Stomach smooth muscle (tissue), 2 donors: ENCODE measurements at regions not wholly inside any gene's neighbourhood (a gene's known extent, or its start where the extent isn't known, plus 50 kb on each side); places are given as distances from the start of the nearest gene placed in this dataset.

Experiments used
- H3K27ac ChIP-seq: one replicate; pipeline ENCODE4 v1.7.0; 2013; ENCODE audit warnings: mild to moderate bottlenecking, low read length, inconsistent platforms
- H3K27me3 ChIP-seq, 2 donors: one replicate each; pipeline ENCODE4 v1.7.0; 2013; ENCODE audit warnings: low read length in 2 of 2; ENCODE audit not compliant: insufficient read depth in 2 of 2, control insufficient read depth in 1 of 2
- H3K36me3 ChIP-seq, 2 donors: one replicate each; pipeline ENCODE4 v1.7.0; 2013; ENCODE audit warnings: low read length in 2 of 2; ENCODE audit not compliant: control insufficient read depth in 2 of 2, insufficient read depth in 2 of 2
- H3K4me1 ChIP-seq: one replicate; pipeline ENCODE4 v1.7.0; 2013; ENCODE audit warnings: low read length; ENCODE audit not compliant: control insufficient read depth, insufficient read depth
- H3K4me3 ChIP-seq, 2 donors: one replicate each; pipeline ENCODE4 v1.7.0; 2013; ENCODE audit warnings: low read length in 2 of 2
- H3K9ac ChIP-seq, 2 donors: one replicate each; pipeline ENCODE4 v1.7.0; 2013; ENCODE audit warnings: low read length in 2 of 2, mild to moderate bottlenecking in 1 of 2
- H3K9me3 ChIP-seq, 2 donors: one replicate each; pipeline ENCODE4 v1.7.0; 2013; ENCODE audit warnings: low read length in 2 of 2; ENCODE audit not compliant: control insufficient read depth in 2 of 2
- donor health status: healthy.
- donor health status: Pancreatic carcinoma.

- no peaks in the 10 kb centered on the region for H3K27me3 ChIP-seq
- no peaks in the 10 kb centered on the region for H3K4me1 ChIP-seq
- no peaks in the 10 kb centered on the region for H3K36me3 ChIP-seq
- no peaks in the 10 kb centered on the region for H3K9me3 ChIP-seq
- H3K9ac ChIP-seq, result no peak overlapping the region
- no peak overlapping the region for H3K4me3 ChIP-seq
- H3K27ac ChIP-seq, result no peak overlapping the region
These were observed 66.6 kb upstream of the TOPAZ1 start for GRCh38 chr3:44175070-44175469.

DNA sequence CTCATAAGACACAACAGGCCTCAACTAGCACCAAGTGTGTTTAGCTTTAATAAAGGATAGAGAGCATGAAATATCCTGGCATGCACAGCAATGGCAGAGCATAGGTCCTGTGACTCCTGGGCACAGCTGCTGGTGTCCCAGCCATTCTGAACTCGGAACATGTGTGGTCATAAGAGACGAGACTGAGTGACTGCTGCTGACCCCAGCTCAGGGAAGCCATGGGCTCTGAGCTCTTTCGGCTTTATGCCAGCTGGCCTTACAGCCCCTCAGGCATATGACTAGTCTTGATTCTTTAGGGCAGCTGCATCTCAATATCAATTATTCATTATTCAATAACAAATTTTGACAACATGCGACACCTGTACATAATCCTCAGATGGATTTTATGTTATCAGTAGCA is 62.4 kb upstream of the TOPAZ1 start:
- Histone ChIP-seq H3K27ac (no peak overlapping the region), H3K4me3 (no peak overlapping the region), H3K27me3 (peaks cover 0 to 4% of the 10 kb centered on the region in 2 donors), H3K9ac (no peak overlapping the region), H3K4me1 (peaks cover 2% of the 10 kb centered on the region), H3K36me3 (no peaks in the 10 kb centered on the region), H3K9me3 (no peaks in the 10 kb centered on the region)

DNA sequence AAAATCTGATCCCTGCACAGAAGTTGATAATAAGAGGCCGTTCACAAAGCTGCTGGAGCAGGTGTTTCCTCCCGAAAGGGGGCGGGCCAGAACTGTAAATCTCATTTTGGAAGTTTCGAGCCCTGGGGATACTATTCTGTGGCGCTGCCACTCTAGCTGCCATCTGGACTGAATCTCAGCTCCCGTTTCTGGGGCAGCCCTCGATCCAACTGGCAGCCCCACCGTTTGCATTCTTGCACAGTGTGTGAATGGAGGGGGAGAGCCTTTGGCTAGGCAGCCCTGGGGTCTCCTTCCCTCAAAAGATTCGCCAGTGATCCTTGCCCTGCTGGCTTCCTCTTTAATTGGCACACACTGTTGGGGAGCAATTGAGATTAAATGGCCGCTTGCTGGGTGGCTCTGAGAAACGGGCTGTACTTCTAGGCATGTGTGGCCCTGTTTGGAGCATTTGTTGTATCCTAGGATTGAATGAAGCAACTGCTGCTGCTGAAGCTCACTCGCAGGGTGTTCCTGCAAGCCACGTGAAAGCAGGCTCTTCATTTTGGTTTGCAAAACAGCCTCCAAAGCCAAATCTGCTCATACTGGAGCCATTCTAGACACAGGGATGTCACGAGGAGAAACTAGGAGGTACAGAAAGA is 57.2 kb upstream of the TOPAZ1 start:
- Histone ChIP-seq H3K27ac (no peak overlapping the region), H3K4me3 (no peak overlapping the region)

GRCh38 chr3:44185396-44185915 is 56.2 kb upstream of the TOPAZ1 start:
- Histone ChIP-seq H3K4me1 (peaks cover 2% of the 10 kb centered on the region), H3K9ac (no peak overlapping the region), H3K36me3 (no peaks in the 10 kb centered on the region), H3K9me3 (peaks cover 0 to 2% of the 10 kb centered on the region in 2 donors), H3K27ac (no peak overlapping the region), H3K27me3 (peaks cover 2 to 5% of the 10 kb centered on the region in 2 donors), H3K4me3 (no peak overlapping the region)

More for the DNA sequence above, 57.2 kb upstream of the TOPAZ1 start:
- Histone ChIP-seq H3K9ac (no peak overlapping the region), H3K27me3 (peaks cover 4 to 5% of the 10 kb centered on the region in 2 donors), H3K9me3 (peaks cover 0 to 2% of the 10 kb centered on the region in 2 donors), H3K36me3 (no peaks in the 10 kb centered on the region), H3K4me1 (peaks cover 2% of the 10 kb centered on the region)

DNA sequence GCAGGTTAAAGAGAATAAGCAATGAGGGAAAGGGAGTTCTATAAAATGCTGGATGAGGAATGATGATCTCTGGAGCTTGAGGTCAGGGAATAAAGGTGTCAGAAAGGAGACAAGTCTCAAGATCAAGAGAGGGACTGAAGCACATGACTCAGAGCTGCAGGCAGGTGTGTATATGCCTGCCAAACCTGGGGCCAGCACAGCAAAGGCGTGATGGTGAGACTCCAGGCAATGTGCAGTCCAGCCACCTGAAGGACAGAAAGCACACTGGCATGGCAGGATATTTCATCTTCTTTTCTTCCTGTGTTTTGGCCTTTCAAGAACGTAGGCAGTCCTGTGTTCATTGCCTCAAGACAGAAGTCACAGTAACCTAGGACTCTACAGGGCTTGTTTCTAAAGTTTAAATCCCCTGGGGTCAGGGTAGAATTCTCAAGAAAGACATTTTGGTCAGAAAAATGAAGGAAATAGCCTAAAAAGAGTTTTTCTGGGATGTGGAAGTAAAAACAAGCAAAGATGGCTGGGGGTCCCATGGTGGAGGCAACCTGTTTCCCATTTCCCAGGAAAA is 55.5 kb upstream of the TOPAZ1 start:
- Histone ChIP-seq H3K4me1 (peaks cover 2% of the 10 kb centered on the region), H3K9ac (no peak overlapping the region), H3K36me3 (no peaks in the 10 kb centered on the region), H3K4me3 (no peak overlapping the region), H3K27me3 (peaks cover 2 to 5% of the 10 kb centered on the region in 2 donors), H3K27ac (no peak overlapping the region), H3K9me3 (peaks cover 0 to 2% of the 10 kb centered on the region in 2 donors)

DNA sequence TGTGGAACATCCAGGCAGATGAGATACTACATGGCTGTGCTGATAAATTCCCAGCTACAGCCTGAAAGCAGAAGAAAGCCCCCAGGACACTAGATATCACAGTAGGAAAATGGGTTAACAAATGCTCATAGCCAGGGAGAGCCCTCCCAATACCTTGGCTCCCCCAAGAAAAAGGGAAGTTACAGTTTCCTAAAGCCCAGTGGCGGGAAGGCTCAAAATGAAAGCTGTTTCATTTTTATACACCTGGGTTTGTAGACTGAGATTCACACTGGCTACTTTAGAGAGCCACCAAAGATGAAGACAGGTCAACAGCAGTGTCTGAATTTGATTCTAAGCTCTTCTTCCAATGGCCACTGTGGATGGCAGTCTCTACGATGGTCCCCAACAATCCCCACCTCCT is 55.0 kb upstream of the TOPAZ1 start:
- no peaks in the 10 kb centered on the region for H3K36me3 ChIP-seq
- peaks cover 0 to 2% of the 10 kb centered on the region in 2 donors for H3K9me3 ChIP-seq
- no peak overlapping the region for H3K4me3 ChIP-seq
- peaks cover 2% of the 10 kb centered on the region for H3K4me1 ChIP-seq
- no peak overlapping the region for H3K9ac ChIP-seq
- H3K27ac ChIP-seq, result no peak overlapping the region
- peaks cover 0 to 5% of the 10 kb centered on the region in 2 donors for H3K27me3 ChIP-seq
